ENCODE measurements at regions not wholly inside any gene's neighbourhood (a gene's known extent, or its start where the extent isn't known, plus 50 kb on each side); places are given as distances from the start of the nearest gene placed in this dataset.

DNA sequence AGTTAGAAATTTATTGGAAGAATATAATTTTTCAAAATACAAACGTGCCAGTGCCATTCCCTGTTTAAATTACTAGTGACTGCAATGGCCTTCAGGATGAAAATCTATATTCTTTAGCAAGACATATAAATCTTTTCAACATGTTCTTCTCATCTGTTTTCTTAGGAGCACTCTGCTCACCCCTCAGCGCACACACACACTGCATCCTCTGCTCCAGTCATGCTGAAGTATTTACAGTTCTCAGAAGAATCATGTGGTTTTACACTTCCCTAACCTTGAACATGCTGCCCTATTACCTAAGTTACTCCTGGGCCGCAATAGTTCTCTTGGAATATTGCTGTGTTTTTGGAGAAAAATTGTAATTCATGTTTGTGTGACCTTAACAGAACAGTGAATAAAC, 820.6 kb downstream of the CDH8 start:
- H3K9me3 ChIP-seq (ENCODE audit: control insufficient read depth, insufficient read depth, low read depth, low read length): no peaks in the 10 kb centered on the region
- no peak for TF ChIP-seq POLR2AphosphoS5 (IDR thresholded peaks at IDR 0.05; ENCODE audit: low read depth, low read length)
- POLR2A ChIA-PET: no interaction called here
- DNase-seq (ENCODE audit: low read depth, low spot score) (no peak), ATAC-seq (no peak)
- BruUV-seq (replicated peaks): no TSS peak
- intact Hi-C loops (cut with micrococcal nuclease; ENCODE audit: unreplicated experiment) (no loop called here), in situ Hi-C loops (cut with HindIII; ENCODE audit: low pct_unique_long_range_greater_than_20kb, low sequenced_read_pairs) (no loop called here)
- CTCF ChIA-PET: no interaction called here
- no peaks in the 10 kb centered on the region for H3K27me3 ChIP-seq (ENCODE audit: control insufficient read depth, insufficient read depth, low read length)
- H3K4me1 ChIP-seq (ENCODE audit: control insufficient read depth, insufficient read depth, low read length): no peaks in the 10 kb centered on the region
- H3K27ac ChIP-seq (ENCODE audit: low read length): no peak overlapping the region
- H3K36me3 ChIP-seq (ENCODE audit: control insufficient read depth, insufficient read depth, low read length): no peaks in the 10 kb centered on the region
- no peak overlapping the region for H3K4me3 ChIP-seq (ENCODE audit: low read depth in 2 of 2, low read length in 2 of 2)

DNA sequence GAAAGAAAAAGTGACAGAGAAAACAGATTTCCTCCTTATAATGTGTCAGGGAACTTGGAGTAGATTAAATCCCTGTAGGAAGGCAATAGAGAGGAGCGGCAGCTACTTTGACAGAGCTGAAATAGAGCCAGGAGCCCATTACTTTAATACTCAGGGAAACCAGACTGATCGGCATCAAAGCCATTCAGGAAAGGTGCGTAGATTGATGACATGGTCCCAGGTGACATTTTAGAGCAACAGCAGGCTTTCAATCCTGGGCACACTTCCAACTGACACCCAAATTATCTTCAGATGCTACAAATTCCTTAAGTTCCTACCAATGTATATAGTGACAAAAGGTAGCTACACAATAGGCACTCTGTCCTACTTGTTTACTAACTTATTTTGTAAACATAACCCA, 821.5 kb downstream of the CDH8 start:
- POLR2A ChIA-PET: no interaction called here
- no peak overlapping the region for H3K4me3 ChIP-seq (ENCODE audit: low read depth in 2 of 2, low read length in 2 of 2)
- CTCF ChIA-PET: no interaction called here
- ATAC-seq (no peak), DNase-seq (ENCODE audit: low read depth, low spot score) (no peak)
- no peaks in the 10 kb centered on the region for H3K36me3 ChIP-seq (ENCODE audit: control insufficient read depth, insufficient read depth, low read length)
- TF ChIP-seq, protein P1, sequence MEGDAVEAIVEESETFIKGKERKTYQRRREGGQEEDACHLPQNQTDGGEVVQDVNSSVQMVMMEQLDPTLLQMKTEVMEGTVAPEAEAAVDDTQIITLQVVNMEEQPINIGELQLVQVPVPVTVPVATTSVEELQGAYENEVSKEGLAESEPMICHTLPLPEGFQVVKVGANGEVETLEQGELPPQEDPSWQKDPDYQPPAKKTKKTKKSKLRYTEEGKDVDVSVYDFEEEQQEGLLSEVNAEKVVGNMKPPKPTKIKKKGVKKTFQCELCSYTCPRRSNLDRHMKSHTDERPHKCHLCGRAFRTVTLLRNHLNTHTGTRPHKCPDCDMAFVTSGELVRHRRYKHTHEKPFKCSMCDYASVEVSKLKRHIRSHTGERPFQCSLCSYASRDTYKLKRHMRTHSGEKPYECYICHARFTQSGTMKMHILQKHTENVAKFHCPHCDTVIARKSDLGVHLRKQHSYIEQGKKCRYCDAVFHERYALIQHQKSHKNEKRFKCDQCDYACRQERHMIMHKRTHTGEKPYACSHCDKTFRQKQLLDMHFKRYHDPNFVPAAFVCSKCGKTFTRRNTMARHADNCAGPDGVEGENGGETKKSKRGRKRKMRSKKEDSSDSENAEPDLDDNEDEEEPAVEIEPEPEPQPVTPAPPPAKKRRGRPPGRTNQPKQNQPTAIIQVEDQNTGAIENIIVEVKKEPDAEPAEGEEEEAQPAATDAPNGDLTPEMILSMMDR (IDR thresholded peaks at IDR 0.05): no peak
- TF ChIP-seq POLR2AphosphoS5 (IDR thresholded peaks at IDR 0.05; ENCODE audit: low read depth, low read length): no peak
- TF ChIP-seq TCF7L2 (IDR thresholded peaks at IDR 0.05; ENCODE audit: low read depth, low read length): no peak
- TF ChIP-seq SIN3A (IDR thresholded peaks at IDR 0.05; ENCODE audit: borderline replicate concordance, insufficient read depth, low read depth, low read length): no peak
- TF ChIP-seq, protein P2, sequence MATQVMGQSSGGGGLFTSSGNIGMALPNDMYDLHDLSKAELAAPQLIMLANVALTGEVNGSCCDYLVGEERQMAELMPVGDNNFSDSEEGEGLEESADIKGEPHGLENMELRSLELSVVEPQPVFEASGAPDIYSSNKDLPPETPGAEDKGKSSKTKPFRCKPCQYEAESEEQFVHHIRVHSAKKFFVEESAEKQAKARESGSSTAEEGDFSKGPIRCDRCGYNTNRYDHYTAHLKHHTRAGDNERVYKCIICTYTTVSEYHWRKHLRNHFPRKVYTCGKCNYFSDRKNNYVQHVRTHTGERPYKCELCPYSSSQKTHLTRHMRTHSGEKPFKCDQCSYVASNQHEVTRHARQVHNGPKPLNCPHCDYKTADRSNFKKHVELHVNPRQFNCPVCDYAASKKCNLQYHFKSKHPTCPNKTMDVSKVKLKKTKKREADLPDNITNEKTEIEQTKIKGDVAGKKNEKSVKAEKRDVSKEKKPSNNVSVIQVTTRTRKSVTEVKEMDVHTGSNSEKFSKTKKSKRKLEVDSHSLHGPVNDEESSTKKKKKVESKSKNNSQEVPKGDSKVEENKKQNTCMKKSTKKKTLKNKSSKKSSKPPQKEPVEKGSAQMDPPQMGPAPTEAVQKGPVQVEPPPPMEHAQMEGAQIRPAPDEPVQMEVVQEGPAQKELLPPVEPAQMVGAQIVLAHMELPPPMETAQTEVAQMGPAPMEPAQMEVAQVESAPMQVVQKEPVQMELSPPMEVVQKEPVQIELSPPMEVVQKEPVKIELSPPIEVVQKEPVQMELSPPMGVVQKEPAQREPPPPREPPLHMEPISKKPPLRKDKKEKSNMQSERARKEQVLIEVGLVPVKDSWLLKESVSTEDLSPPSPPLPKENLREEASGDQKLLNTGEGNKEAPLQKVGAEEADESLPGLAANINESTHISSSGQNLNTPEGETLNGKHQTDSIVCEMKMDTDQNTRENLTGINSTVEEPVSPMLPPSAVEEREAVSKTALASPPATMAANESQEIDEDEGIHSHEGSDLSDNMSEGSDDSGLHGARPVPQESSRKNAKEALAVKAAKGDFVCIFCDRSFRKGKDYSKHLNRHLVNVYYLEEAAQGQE (IDR thresholded peaks at IDR 0.05; ENCODE audit: insufficient read depth in 1 of 2, low read depth in 2 of 2, low read length in 1 of 2): no peak
- no TSS peak for BruUV-seq (replicated peaks)
- no peak overlapping the region for H3K27ac ChIP-seq (ENCODE audit: low read length)
- H3K27me3 ChIP-seq (ENCODE audit: control insufficient read depth, insufficient read depth, low read length): no peaks in the 10 kb centered on the region
- intact Hi-C loops (cut with micrococcal nuclease; ENCODE audit: unreplicated experiment) (no loop called here), in situ Hi-C loops (cut with HindIII; ENCODE audit: low pct_unique_long_range_greater_than_20kb, low sequenced_read_pairs) (no loop called here)
- no peaks in the 10 kb centered on the region for H3K9me3 ChIP-seq (ENCODE audit: control insufficient read depth, insufficient read depth, low read depth, low read length)
- no peaks in the 10 kb centered on the region for H3K4me1 ChIP-seq (ENCODE audit: control insufficient read depth, insufficient read depth, low read length)

DNA sequence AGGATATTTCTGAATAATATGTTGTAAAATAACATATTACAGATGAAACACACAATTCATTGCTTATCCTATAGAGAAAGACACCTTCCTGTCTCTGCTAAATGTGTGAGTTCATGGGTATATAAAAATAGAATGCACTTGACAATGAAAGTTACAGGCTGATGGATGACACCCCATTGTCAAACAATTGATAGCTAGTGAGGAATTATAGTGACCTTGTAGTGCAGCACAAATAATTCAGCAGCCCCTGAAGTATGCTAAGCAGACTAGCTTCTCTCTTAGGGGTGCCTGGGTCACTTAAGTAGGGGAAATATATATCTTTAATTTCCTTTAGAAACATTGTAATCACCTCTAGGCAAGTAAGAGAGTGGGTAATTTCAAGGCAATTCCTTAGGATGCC, 826.2 kb downstream of the CDH8 start:
- Histone ChIP-seq H3K4me3 (ENCODE audit: low read depth in 2 of 2, low read length in 2 of 2) (no peak overlapping the region), H3K27me3 (ENCODE audit: control insufficient read depth, insufficient read depth, low read length) (no peaks in the 10 kb centered on the region), H3K27ac (ENCODE audit: low read length) (no peak overlapping the region), H3K4me1 (ENCODE audit: control insufficient read depth, insufficient read depth, low read length) (no peaks in the 10 kb centered on the region), H3K36me3 (ENCODE audit: control insufficient read depth, insufficient read depth, low read length) (no peaks in the 10 kb centered on the region), H3K9me3 (ENCODE audit: control insufficient read depth, insufficient read depth, low read depth, low read length) (no peaks in the 10 kb centered on the region)
- intact Hi-C loops (cut with micrococcal nuclease; ENCODE audit: unreplicated experiment) (no loop called here), in situ Hi-C loops (cut with HindIII; ENCODE audit: low pct_unique_long_range_greater_than_20kb, low sequenced_read_pairs) (no loop called here)
- CTCF ChIA-PET: no interaction called here
- no peak for DNase-seq (ENCODE audit: low read depth, low spot score)
- ATAC-seq: no peak
- POLR2A ChIA-PET: no interaction called here
- no peak for TF ChIP-seq TCF7L2 (IDR thresholded peaks at IDR 0.05; ENCODE audit: low read depth, low read length)
- TF ChIP-seq, protein P2 (IDR thresholded peaks at IDR 0.05; ENCODE audit: insufficient read depth in 1 of 2, low read depth in 2 of 2, low read length in 1 of 2): no peak
- TF ChIP-seq POLR2AphosphoS5 (IDR thresholded peaks at IDR 0.05; ENCODE audit: low read depth, low read length): no peak
- no peak for TF ChIP-seq SIN3A (IDR thresholded peaks at IDR 0.05; ENCODE audit: borderline replicate concordance, insufficient read depth, low read depth, low read length)
- TF ChIP-seq, protein P1 (IDR thresholded peaks at IDR 0.05): no peak
- BruUV-seq (replicated peaks): no TSS peak

Measured in Panc1 (cell line).